GM19452 (cell line): ENCODE measurements at regions not wholly inside any gene's neighbourhood (a gene's known extent, or its start where the extent isn't known, plus 50 kb on each side); places are given as distances from the start of the nearest gene placed in this dataset.
"Not testable (repeated sequence)": the region's sequence is repeated elsewhere in the genome, so short reads cannot be mapped to it uniquely, and the experiment has no call there.

ENCODE experiments used
- ATAC-seq: cut with Tn5 transposase; IDR thresholded peaks from one replicate; pipeline ENCODE4 v1.9.1; 2021; ENCODE audit not compliant: unreplicated experiment

GRCh38 chr6:156689656-156690055 lies 87.5 kb upstream of the ARID1B start:
- no peak for ATAC-seq

GRCh38 chr6:156688620-156688971 lies 88.6 kb upstream of the ARID1B start:
- ATAC-seq = no peak

- no peak for ATAC-seq
Measured at GRCh38 chr6:156687789-156688619, 89.2 kb upstream of the ARID1B start.

GRCh38 chr6:156686995-156687788 lies 90.0 kb upstream of the ARID1B start:
- peak; percentile 56 for ATAC-seq

DNA sequence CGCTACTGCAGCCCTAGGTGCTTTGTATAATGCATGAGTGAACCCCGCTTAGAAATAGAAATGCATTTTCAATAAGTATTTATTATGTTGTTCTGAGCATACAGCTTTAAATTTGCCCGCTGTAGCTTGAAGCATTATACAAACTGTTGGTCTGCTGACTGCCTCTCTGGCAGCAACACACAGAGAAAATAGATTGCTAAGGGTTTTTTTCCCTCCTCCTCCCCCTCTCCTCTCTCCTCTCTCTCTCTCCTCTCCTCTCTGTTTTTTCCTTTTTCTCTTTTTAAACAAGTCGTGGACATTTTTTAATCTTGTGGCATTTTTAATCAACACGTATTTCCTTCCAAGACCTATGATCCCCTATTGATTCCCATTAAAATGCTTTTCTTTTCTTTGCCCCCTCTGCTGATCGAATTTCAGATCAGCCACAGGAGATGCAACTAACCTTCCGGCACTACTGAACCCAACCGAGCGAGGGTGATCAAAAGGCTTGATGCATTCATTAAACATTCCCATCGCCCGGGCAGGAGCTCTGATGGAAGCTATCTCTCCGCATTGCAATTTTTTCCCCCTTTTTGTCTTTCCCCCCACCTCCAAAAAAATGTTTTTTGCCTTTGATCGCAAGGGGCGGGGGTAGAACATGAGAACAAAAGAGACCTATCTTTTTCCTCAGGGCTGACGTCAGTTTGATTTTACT lies 90.7 kb upstream of the ARID1B start:
- no peak for ATAC-seq

- ATAC-seq = no peak
Measured at GRCh38 chr6:156685823-156686222, 91.4 kb upstream of the ARID1B start.

- ATAC-seq = no peak
Measured at GRCh38 chr6:156683821-156684220, 93.4 kb upstream of the ARID1B start.

DNA sequence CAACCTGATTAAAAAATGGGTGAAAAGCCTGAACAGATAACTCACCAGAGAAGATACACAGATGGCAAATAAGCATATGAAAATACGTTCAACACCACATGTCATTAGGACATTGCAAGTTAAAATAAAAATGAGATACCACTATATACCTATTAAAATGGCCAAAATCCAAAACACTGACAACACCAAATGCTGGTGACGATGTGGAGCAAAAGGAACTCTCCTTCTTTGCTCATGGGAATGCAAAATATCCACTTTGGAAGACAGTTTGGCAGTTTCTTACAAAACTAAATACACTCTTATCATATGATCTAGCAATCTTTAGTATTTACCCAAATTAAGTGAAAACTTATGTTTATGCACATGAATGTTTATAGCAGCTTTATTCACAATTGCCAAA lies 100.5 kb upstream of the ARID1B start:
- no peak for ATAC-seq

GRCh38 chr6:156674197-156674596 lies 103.0 kb upstream of the ARID1B start:
- no peak for ATAC-seq

DNA sequence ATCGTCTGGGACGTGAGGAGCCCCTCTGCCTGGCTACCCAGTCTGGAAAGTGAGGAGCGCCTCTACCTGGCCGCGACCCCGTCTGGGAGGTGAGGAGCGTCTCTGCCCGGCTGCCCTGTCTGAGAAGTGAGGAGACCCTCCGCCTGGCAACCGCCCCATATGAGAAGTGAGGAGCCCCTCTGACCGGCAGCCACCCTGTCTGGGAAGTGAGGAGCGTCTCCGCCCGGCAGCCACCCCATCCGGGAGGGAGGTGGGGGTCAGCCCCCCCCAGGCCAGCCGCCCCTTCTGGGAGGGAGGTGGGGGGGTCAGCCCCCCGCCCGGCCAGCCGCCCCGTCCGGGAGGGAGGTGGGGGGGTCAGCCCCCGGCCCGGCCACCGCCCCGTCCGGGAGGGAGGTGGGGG lies 107.1 kb upstream of the ARID1B start:
- ATAC-seq = not testable (repeated sequence)

DNA sequence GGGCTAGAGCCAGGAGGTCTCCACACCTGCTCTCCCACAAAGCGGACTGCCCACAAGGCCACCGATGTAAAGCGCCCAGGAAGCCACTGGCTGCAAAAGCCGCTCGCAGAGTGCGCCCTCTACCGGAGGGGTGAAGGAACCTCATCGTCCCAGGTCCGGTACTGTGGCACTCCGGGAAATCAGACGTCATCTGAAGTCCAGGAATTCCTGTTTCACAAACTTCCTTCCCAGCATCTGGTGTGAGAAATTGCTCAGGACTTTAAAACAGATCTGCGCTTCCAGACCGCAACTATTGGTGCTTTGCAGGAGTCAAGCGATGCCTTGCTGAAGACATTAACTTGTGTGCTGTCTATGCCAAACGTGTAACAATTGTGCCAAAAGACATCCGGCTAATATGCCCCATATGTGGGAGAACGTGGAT lies 115.1 kb upstream of the ARID1B start:
- ATAC-seq = no peak

DNA sequence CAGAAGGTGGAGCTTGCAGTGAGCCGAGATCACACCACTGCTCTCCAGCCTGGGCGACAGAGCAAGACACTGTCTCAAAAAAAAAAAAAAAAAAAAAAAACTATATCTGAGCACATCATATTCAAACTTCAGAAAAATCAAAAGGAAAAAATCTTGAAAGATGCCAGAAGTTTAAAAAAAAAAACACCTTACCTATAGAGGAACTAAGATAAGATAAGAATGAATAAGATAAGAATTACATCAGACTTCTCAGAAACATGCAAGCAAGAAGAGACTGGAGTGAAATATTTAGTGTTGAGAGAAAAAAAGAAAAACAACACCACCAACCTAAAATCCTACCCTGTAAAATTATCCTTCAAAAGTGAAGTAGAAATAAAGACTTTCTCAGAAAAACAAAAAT lies 116.8 kb upstream of the ARID1B start:
- no peak for ATAC-seq

GRCh38 chr6:156659822-156660198 lies 117.4 kb upstream of the ARID1B start:
- ATAC-seq = no peak

DNA sequence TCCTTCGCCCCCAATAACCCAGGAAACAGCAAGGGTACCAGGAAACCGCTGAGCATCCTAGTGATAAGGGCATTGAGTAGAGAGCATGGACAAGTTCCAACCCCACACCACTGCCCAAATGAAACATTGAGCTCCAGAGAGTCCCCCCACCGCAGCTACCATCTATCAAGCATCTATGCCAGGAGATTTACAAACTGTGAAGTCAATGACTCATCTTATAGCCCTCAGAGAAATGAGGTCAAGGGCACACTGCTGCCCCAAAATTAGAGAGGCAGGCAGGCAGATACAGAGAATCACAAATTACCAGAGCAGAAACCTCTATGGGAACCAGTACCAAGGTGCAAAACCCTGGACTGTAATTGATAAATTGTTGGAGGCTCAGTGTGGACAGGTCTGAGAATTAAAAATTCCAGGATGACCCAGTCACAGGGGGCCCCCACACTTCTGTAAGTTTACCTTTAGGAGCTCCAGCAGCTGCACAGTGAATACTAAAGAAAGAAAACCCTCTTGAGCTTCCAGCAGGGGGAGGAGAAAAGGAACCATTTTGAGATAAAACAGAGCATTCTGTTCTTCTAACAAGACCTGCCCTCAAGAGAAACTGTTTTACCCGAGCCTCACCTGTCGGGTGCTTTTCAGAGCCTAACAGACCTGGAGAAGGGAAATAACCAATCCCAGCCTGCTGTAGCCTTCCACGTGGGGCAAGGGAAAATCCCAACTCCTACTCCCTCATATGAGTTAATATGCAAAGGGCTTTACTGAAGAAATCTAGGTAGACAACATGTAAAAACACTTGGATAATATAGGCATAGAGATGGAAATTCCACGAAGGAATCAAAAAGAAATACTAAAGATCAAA lies 118.0 kb upstream of the ARID1B start:
- ATAC-seq = no peak

DNA sequence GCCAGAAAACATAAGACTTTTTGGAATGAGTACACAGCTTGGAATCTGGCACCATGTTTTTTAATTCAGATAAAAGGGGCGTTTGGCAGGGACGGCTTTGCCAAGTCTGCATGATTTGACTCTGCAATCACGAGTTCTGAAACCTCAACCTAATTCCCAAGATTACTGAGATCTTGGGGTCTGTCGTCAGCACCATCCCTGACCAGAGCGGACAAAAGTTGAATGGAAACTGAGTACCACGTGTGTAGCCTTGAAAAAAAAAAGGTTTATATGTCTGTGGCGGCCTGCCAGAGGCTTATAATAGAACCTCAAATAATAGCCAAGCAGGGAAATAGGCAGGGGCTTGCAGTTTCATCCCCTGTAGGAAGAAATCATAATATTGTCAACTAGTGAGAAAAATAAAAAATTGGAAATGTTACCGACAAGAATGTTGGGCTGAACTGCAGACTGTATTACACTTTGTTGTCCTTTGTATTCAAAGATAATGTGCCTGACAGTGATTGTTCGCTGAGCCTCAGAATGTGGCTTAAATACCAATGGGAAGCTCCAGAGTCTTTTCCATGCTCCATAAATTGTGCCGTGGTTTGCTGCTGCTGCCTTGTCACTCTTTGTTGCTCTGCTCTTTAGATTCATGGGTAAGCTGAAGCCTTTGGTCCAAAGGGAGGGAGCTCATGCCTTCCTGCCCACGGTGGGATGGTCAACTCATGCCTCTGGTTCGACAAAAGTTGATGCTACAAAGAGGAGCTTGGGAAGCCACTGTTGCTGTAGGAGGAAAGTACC lies 118.8 kb upstream of the ARID1B start:
- no peak for ATAC-seq

- ATAC-seq = no peak
Measured at GRCh38 chr6:156657296-156657695, 119.9 kb upstream of the ARID1B start.

DNA sequence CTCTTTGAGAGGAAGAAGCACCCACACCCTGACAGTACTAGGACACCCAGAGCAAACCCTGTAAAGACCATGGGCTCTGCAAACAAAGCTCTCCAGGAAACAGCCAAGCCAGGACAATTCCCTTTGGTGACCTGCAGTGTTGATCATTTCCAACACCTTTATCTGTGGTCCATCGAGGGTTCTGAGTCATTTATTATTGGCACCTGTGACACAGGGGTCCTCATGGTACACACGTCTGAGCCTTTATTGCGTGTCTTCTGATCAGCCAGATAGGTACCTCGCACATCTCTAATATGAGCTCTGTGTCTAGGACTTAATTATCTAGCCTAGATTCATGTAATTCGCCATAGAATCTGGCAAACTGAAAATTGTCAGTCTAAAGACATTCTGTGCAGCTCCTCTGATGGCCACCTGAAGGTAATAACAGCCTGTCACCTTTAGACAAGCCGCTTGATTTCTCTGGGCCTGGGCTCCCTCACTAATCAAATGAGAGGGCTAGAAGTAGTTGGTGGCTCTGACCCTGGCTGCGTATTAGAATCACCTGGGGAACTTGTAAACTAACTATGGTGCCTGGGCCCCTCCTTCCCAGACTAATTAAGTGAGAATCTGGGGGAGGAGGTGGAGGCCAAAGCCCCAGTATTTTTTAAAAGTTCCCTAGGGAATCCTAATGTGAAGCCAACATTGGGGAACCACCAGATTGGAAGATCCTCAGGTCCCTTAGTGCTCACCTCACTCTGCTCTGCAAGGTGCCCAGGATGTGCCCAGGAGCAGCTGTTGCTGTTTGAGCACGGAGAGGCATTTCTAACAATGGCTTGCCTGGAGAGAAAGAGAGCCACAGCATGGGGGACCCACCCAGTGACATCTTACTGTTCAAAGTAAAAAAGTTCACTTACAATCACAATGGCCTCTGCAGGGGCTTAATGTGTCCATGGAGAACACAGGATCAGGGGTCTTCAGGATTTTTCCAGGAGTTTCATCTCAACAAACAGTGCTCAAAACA lies 122.0 kb upstream of the ARID1B start:
- ATAC-seq = no peak

DNA sequence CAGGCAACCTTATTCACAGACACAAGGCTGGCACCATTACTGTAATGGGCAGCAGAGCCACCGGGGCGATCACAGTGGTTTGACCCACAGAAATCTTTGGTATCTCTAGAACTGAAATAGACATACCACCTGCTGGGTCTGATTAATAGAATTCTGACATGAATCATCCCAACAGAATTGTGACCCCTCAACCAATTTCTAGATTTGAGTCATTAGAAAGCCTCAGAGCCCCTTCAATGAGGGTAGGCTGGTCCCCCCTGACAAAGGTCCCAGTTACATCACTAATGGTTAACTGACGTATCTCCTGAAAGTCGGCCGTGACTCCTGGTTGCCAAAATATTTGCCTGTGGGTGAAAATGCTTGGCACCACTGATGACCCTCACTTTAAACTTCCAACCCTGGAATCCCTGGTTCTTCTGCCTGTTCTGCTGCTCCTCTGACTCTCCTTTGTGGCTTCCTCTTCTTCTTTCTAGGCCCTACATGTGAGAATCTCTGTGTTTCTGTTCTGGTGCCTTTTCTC lies 124.9 kb upstream of the ARID1B start:
- ATAC-seq = no peak

GRCh38 chr6:156651486-156651885 lies 125.7 kb upstream of the ARID1B start:
- no peak for ATAC-seq
